Parathyroid adenoma (tissue), 2 donors: ENCODE measurements at regions not wholly inside any gene's neighbourhood (a gene's known extent, or its start where the extent isn't known, plus 50 kb on each side); places are given as distances from the start of the nearest gene placed in this dataset.

Experiments
- H2AFZ ChIP-seq: fragments of 300-600 bp; sonication (generic); one replicate; pipeline ENCODE4 v1.7.0; 2017; ENCODE audit warnings: antibody characterized with exemption, mild to moderate bottlenecking
- H3K27ac ChIP-seq: fragments of 300-600 bp; sonication (generic); one replicate; pipeline ENCODE4 v1.7.0; 2017
- H3K27me3 ChIP-seq: fragments of 300-600 bp; sonication (generic); one replicate; pipeline ENCODE4 v1.7.0; 2017; ENCODE audit warnings: low read length; ENCODE audit not compliant: control insufficient read depth, insufficient read depth
- H3K36me3 ChIP-seq: fragments of 300-600 bp; sonication (generic); one replicate; pipeline ENCODE4 v1.7.0; 2017; ENCODE audit warnings: low read length; ENCODE audit not compliant: control insufficient read depth, insufficient read depth
- H3K4me1 ChIP-seq: fragments of 300-600 bp; sonication (generic); one replicate; pipeline ENCODE4 v1.7.0; 2017; ENCODE audit warnings: control low read depth
- H3K4me2 ChIP-seq: fragments of 300-600 bp; sonication (generic); one replicate; pipeline ENCODE4 v1.7.0; 2017; ENCODE audit warnings: low read length
- H3K4me3 ChIP-seq: fragments of 300-600 bp; sonication (generic); one replicate; pipeline ENCODE4 v1.7.0; 2017; ENCODE audit warnings: low read depth, low read length
- H3K79me2 ChIP-seq: fragments of 300-600 bp; sonication (generic); one replicate; pipeline ENCODE4 v1.7.0; 2017; ENCODE audit warnings: control low read depth
- H3K9ac ChIP-seq: fragments of 300-600 bp; sonication (generic); one replicate; pipeline ENCODE4 v1.7.0; 2017; ENCODE audit warnings: mild to moderate bottlenecking
- H3K9me3 ChIP-seq: fragments of 300-600 bp; sonication (generic); one replicate; pipeline ENCODE4 v1.7.0; 2017; ENCODE audit warnings: low read length; ENCODE audit not compliant: control insufficient read depth
- TF ChIP-seq, protein P1 (sequence below): fragments of 300-600 bp; sonication (generic); IDR thresholded peaks from one replicate; pipeline ENCODE4 v1.7.0; 2017; ENCODE audit warnings: antibody characterized with exemption, mild to moderate bottlenecking
- donor health status: primary hyperparathyroidism.

DNA sequence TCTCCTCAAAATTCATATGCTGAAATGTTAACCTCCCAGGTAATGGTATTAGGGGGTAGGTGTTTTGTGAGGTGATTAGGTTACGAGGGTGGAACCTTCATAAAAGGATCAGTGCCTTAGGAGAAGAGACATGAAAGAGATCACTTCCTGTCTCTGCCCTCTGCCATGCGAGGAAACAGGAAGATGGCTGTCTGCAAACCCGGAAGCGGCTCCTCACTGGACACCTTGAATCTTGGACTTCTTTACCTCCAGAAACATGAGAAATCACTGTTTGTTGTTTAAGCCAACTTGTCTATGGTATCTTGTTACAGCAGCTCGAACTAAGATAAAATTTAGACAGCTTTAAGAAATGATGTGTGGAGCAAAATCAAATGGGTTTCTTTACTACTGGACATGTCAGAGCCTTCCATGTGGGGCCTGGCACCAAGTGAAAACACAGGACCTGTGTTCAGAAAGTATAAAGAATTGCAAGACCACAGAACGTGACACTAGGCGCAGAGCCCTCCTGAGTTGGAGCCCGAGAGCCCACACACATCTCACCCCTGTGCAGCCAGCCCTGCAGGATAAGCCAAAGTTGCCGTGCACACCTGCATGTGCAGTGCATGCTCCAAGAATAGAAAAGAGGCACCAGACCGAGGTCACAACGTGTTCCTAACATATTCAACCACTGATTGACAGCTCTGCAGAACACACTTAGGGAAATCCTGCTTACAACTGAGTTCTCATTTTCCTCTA, 112.5 kb upstream of the UQCRFS1 start:
- no peaks in the 10 kb centered on the region for H3K9me3 ChIP-seq
- H3K4me1 ChIP-seq, result peaks cover 2% of the 10 kb centered on the region
- H3K4me3 ChIP-seq, result no peak overlapping the region
- TF ChIP-seq, protein P1, sequence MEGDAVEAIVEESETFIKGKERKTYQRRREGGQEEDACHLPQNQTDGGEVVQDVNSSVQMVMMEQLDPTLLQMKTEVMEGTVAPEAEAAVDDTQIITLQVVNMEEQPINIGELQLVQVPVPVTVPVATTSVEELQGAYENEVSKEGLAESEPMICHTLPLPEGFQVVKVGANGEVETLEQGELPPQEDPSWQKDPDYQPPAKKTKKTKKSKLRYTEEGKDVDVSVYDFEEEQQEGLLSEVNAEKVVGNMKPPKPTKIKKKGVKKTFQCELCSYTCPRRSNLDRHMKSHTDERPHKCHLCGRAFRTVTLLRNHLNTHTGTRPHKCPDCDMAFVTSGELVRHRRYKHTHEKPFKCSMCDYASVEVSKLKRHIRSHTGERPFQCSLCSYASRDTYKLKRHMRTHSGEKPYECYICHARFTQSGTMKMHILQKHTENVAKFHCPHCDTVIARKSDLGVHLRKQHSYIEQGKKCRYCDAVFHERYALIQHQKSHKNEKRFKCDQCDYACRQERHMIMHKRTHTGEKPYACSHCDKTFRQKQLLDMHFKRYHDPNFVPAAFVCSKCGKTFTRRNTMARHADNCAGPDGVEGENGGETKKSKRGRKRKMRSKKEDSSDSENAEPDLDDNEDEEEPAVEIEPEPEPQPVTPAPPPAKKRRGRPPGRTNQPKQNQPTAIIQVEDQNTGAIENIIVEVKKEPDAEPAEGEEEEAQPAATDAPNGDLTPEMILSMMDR, result no peak
- H3K27ac ChIP-seq, result no peak overlapping the region
- H3K79me2 ChIP-seq, result no peaks in the 10 kb centered on the region
- no peaks in the 10 kb centered on the region for H3K27me3 ChIP-seq
- no peak overlapping the region for H2AFZ ChIP-seq
- no peak overlapping the region for H3K4me2 ChIP-seq
- H3K36me3 ChIP-seq, result no peaks in the 10 kb centered on the region
- H3K9ac ChIP-seq, result no peak overlapping the region

DNA sequence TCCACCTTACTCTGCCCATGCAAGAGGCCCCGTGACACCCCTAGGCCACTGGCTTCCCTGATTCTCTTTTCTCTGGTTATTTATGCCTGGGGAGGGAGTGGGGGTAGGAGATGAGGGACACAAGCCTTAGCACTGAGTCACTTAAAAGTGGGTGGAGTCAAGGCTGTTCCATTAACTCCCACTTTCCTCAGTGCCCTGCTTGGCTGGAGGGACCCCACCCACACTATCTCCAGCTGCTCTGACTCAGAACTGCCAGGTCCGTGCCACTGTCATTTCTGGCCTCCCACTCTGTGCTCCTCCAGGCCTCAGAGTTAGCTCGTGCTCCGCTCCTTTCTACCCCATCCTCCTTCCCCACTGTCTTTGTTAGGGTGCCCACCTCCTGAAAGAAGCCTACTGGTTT, 113.4 kb upstream of the UQCRFS1 start:
- H3K4me1 ChIP-seq, result peaks cover 2% of the 10 kb centered on the region
- no peak overlapping the region for H3K4me2 ChIP-seq
- no peaks in the 10 kb centered on the region for H3K9me3 ChIP-seq
- no peaks in the 10 kb centered on the region for H3K27me3 ChIP-seq
- no peak overlapping the region for H3K4me3 ChIP-seq
- TF ChIP-seq, protein P1, result no peak
- H3K9ac ChIP-seq, result no peak overlapping the region
- no peak overlapping the region for H2AFZ ChIP-seq
- H3K36me3 ChIP-seq, result no peaks in the 10 kb centered on the region
- H3K79me2 ChIP-seq, result no peaks in the 10 kb centered on the region
- H3K27ac ChIP-seq, result no peak overlapping the region

DNA sequence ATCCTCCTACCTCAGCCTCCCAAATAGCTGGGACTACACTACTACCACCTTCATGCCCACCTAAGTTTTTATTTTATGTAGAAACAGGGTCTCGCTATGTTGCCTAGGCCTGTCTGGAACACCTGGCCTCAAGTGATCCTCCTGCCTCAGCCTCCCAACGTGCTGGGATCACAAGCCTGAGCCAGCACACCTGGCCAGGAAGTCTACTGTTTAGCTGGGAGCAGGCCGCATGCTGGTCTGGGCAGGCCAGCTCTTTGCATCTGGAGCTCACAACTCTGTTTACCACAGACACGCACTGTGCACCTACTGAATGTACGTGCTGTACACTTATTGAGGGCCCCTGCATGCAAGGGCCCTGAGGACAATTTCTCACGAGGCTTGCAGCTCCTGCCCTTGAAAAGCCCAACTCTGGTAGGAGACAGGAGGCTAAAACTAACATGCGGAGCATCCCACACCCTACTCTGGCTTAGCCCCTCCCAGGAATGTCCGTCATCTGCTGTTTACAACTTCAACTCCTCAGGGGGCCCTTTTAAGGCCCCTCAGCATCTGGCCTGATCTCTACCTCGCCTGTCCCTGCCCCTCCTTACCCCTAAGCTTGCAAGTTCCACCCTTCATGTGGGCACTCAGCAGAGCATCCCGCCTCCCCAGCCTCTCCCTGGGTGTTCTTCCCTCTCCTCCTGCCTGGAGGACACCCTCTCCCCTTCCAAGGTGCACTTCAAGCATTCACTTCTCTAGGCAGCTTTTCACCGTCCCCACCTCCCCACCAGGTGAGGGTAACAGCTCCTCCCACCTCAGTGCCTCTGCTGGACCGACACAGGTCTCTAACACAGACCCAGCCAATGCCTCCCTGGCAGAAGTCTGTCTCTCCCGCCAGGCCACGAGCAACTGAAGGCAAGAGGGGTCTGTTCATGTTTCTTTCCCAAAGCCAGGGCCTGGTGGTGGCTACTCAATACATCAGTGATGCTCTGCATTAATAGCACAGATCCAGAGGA, 114.2 kb upstream of the UQCRFS1 start:
- no peak overlapping the region for H3K27ac ChIP-seq
- no peak overlapping the region for H3K9ac ChIP-seq
- TF ChIP-seq, protein P1, result no peak
- H3K4me2 ChIP-seq, result no peak overlapping the region
- no peaks in the 10 kb centered on the region for H3K79me2 ChIP-seq
- H2AFZ ChIP-seq, result no peak overlapping the region
- no peaks in the 10 kb centered on the region for H3K36me3 ChIP-seq
- no peak overlapping the region for H3K4me3 ChIP-seq
- no peaks in the 10 kb centered on the region for H3K9me3 ChIP-seq
- peaks cover 2% of the 10 kb centered on the region for H3K4me1 ChIP-seq
- no peaks in the 10 kb centered on the region for H3K27me3 ChIP-seq

DNA sequence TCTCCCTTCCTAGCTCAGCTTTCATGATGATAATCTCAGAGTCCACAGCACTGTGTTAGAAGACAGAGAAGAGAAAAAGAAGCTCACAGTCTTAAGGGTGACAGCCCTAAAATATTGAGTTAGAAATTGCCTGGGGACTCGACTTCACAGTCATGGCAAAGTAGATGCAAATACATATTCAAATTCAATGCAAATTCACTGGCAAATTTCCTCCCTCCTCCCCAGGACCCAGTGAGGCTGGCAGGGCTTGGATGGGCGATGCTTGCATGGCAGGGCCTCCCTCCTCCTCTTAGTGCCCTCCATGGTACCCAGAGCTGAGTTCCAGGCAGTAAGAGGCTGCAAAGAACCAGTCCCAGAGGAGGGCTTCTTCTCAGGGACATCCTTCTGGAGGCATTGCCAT, 115.6 kb upstream of the UQCRFS1 start:
- Histone ChIP-seq H3K4me3 (no peak overlapping the region), H2AFZ (no peak overlapping the region), H3K27me3 (no peaks in the 10 kb centered on the region), H3K9ac (no peak overlapping the region), H3K4me1 (peaks cover 2% of the 10 kb centered on the region), H3K36me3 (no peaks in the 10 kb centered on the region), H3K27ac (no peak overlapping the region), H3K4me2 (no peak overlapping the region), H3K9me3 (no peaks in the 10 kb centered on the region), H3K79me2 (no peaks in the 10 kb centered on the region)
- TF ChIP-seq, protein P1, result no peak
